OCI-LY1 (cell line): ENCODE measurements at regions not wholly inside any gene's neighbourhood (a gene's known extent, or its start where the extent isn't known, plus 50 kb on each side); places are given as distances from the start of the nearest gene placed in this dataset.
"Not testable (repeated sequence)": the region's sequence is repeated elsewhere in the genome, so short reads cannot be mapped to it uniquely, and the experiment has no call there.

Experiments used
- EZH2 ChIP-seq: fragments of 200-600 bp; sonication (generic), shearing (Covaris generic); IDR thresholded peaks from 2 replicates; pipeline ENCODE4 v1.8.0; 2017; ENCODE audit warnings: borderline replicate concordance, mixed run types, mild to moderate bottlenecking, antibody characterized with exemption, low read length, moderate library complexity, mixed read lengths
- TF ChIP-seq, protein P1 (sequence below): fragments of 200-600 bp; sonication (generic), shearing (Covaris generic); IDR thresholded peaks from 2 replicates; pipeline ENCODE4 v1.5.1; 2017; ENCODE audit warnings: mild to moderate bottlenecking, antibody characterized with exemption, low read length, moderate library complexity, mixed read lengths

- TF ChIP-seq, protein P1, sequence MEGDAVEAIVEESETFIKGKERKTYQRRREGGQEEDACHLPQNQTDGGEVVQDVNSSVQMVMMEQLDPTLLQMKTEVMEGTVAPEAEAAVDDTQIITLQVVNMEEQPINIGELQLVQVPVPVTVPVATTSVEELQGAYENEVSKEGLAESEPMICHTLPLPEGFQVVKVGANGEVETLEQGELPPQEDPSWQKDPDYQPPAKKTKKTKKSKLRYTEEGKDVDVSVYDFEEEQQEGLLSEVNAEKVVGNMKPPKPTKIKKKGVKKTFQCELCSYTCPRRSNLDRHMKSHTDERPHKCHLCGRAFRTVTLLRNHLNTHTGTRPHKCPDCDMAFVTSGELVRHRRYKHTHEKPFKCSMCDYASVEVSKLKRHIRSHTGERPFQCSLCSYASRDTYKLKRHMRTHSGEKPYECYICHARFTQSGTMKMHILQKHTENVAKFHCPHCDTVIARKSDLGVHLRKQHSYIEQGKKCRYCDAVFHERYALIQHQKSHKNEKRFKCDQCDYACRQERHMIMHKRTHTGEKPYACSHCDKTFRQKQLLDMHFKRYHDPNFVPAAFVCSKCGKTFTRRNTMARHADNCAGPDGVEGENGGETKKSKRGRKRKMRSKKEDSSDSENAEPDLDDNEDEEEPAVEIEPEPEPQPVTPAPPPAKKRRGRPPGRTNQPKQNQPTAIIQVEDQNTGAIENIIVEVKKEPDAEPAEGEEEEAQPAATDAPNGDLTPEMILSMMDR, result not testable (repeated sequence)
- TF ChIP-seq EZH2, result not testable (repeated sequence)
These were observed 115.5 kb upstream of the FAM20C start for GRCh38 chr7:76829-77395.
